Activated CD8-positive, alpha-beta memory T cell treated with anti-CD3 and anti-CD28 coated beads, Interleukin-2, amount 10 ng/mL, durations not matched to agents 7 days and 5 days (primary cell): ENCODE measurements at regions not wholly inside any gene's neighbourhood (a gene's known extent, or its start where the extent isn't known, plus 50 kb on each side); places are given as distances from the start of the nearest gene placed in this dataset.
"Not testable (repeated sequence)": the region's sequence is repeated elsewhere in the genome, so short reads cannot be mapped to it uniquely, and the experiment has no call there.

Experiments
- ATAC-seq: fragments of 150-1000 bp; cut with Tn5 transposase; one replicate; pipeline ENCODE4 v1.10.0; 2021; ENCODE audit warnings: moderate library complexity
- CTCF ChIA-PET: fragments of 350-600 bp; sonication (Branson Sonifier 250); formaldehyde crosslinking; loops from one replicate; lab custom pipeline; 2021; ENCODE audit warnings: antibody characterized with exemption; lab: Charles Lee
- DNase-seq: peaks from one replicate; pipeline ENCODE4 v3.0.0-alpha.2; 2020
- H3K27ac Mint-ChIP-seq: one replicate; pipeline ENCODE4 v1.8.0; 2021; ENCODE audit warnings: mild to moderate bottlenecking, mixed read lengths
- H3K27me3 Mint-ChIP-seq: one replicate; pipeline ENCODE4 v1.8.0; 2021; ENCODE audit warnings: mixed read lengths
- H3K36me3 Mint-ChIP-seq: one replicate; pipeline ENCODE4 v1.8.0; 2021; ENCODE audit warnings: mild to moderate bottlenecking, mixed read lengths
- H3K4me1 Mint-ChIP-seq: one replicate; pipeline ENCODE4 v1.8.0; 2021; ENCODE audit warnings: mixed read lengths
- H3K4me3 Mint-ChIP-seq: one replicate; pipeline ENCODE4 v1.8.0; 2021; ENCODE audit warnings: mild to moderate bottlenecking, moderate library complexity, mixed read lengths
- H3K9me3 Mint-ChIP-seq: one replicate; pipeline ENCODE4 v1.8.0; 2022; ENCODE audit warnings: low read depth, mixed read lengths

DNA sequence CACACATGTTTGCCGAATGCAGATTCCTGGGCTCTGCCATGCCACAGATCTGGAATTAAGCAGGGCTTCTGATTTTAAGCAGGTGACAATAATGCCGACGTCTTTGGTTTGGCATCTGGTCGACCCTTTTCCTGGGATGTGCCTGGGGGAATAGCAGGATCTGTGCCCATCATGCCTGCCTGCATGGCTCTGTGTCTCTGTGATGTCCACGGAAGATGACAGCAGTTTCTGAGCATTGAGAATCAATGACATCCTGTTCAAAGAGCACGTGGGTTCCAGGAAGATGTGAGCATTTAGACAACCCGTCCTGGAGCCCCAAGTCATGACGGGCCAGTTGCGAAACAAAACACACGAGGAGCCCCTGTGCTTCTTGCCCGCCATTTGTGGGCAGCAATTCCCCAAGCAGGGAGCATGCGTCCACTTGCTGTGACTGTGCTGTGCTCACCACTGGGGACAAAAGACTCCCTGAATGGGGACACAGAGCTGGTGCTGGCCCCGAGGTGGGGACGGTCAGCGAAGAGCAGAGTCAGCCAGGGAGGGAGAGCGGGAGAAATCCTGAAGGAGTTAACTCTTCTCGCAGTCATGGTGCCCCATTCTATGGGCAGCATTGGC, 110.1 kb downstream of the ERMARD start:
- Mint-ChIP-seq H3K27ac (no peak overlapping the region), H3K36me3 (no peaks in the 10 kb centered on the region), H3K4me3 (no peak overlapping the region), H3K9me3 (peaks cover 5% of the 10 kb centered on the region), H3K27me3 (no peaks in the 10 kb centered on the region), H3K4me1 (peaks cover 14% of the 10 kb centered on the region)
- peak; percentile 19 for DNase-seq
- CTCF ChIA-PET = no interaction called here
- no peak for ATAC-seq

DNA sequence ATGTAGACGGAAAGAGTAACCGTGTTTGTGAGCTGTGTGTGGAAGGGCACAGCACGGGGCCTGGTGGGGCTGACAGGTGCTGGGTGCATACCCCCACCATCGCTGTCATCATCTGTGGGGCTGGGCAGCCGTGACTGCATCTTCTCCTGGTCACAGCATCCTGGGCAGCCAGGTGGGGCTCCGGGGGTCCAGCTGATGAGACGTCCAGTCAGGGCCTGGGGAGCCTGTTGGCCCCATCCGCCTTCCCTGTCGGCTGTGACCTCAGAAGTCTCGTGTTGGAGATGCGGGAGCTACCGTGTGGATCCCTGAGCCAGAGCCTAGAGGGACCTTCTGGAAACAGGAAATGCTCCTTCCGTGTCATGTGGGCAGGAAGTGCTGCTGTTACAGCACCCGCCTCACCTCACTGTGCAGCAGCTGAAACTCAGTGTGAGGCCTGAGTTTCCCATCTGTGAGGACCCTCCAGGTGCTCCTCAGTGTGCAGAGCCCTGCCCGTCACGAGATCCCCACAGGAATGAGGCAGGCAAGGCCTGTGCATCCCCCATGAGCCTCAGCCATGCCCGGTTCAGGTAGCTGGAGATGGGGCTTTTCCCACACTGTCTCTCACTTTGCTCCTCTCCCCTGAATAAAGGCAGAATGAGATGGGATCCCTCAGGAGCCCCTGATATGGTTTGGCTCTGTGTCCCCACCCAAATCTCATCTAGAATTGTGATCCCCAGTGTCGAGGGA, 108.7 kb downstream of the ERMARD start:
- Mint-ChIP-seq H3K36me3 (no peaks in the 10 kb centered on the region), H3K4me1 (peaks cover 14% of the 10 kb centered on the region), H3K27me3 (no peaks in the 10 kb centered on the region), H3K9me3 (peaks cover 5% of the 10 kb centered on the region), H3K4me3 (no peak overlapping the region), H3K27ac (no peak overlapping the region)
- CTCF ChIA-PET = interaction anchor here (1.1 to 1.4 kb wide), 2 partner anchors 29 to 657 kb away, joined by 3 to 4 read pairs; no protein-coding TSS in a partner anchor
- ATAC-seq (no peak), DNase-seq (peak; percentile 40)

DNA sequence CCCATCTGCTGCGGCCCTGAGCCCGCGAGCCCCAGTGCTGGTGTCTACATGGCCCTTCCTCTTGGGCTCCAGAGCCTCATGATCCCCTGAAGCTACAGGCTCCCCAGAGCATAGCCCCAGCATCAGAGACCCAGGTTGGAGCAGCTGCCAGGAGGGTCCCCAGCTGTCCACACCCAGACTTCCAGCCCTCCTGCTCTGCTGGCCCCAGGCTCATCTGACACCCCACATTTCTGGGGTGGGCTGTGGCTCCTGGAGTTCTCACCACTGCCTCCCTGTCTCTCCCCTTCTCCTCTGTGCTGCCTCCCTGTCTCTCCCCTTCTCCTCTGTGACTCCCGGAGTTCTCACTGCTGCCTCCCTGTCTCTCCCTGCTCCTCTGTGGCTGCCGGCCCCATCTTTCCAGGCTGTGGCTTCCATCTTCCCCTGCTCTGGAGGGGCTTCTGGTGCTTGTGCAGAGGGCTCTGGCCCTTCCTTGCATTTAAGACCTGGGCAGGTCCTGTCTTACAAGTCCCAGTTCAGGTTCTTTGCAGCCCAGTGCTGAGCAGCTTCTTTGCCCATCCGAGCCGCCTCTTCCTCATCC, 108.1 kb downstream of the ERMARD start:
- DNase-seq (peak; percentile 16), ATAC-seq (no peak)
- Mint-ChIP-seq H3K4me3 (no peak overlapping the region), H3K4me1 (peaks cover 14% of the 10 kb centered on the region), H3K36me3 (no peaks in the 10 kb centered on the region), H3K27me3 (no peaks in the 10 kb centered on the region), H3K27ac (no peak overlapping the region), H3K9me3 (peaks cover 5% of the 10 kb centered on the region)
- CTCF ChIA-PET = interaction anchor here (1.4 kb wide), 1 partner anchor 28 kb away, joined by 4 read pairs; no protein-coding TSS in a partner anchor

DNA sequence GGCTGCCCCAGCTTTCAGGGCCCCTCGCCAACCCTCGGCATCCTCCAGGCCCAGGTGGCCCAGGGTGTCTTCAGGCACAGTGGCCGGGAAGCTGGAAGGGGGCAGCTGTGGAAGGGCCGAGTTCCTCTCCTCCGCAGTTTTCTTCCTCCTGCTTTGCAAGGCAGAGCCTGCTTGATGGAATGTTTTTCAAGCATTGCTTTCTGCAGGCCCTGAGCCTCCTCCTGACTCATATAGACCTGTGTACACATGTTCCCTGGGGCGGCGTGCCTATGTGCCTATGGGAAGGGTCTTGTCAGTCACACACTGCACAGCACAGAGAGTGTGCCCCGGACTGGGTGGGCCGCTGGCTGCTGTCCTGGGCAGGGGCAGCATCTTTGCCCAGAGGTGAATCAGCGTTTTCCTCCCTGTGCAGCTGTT, 107.5 kb downstream of the ERMARD start:
- H3K9me3 Mint-ChIP-seq = peaks cover 5% of the 10 kb centered on the region
- ATAC-seq (no peak), DNase-seq (peak; percentile 11)
- H3K36me3 Mint-ChIP-seq = no peaks in the 10 kb centered on the region
- H3K4me3 Mint-ChIP-seq = no peak overlapping the region
- CTCF ChIA-PET = interaction anchor here (1.4 kb wide), 1 partner anchor 27 kb away, joined by 4 read pairs; no protein-coding TSS in a partner anchor
- no peaks in the 10 kb centered on the region for H3K27me3 Mint-ChIP-seq
- no peak overlapping the region for H3K27ac Mint-ChIP-seq
- peaks cover 14% of the 10 kb centered on the region for H3K4me1 Mint-ChIP-seq

DNA sequence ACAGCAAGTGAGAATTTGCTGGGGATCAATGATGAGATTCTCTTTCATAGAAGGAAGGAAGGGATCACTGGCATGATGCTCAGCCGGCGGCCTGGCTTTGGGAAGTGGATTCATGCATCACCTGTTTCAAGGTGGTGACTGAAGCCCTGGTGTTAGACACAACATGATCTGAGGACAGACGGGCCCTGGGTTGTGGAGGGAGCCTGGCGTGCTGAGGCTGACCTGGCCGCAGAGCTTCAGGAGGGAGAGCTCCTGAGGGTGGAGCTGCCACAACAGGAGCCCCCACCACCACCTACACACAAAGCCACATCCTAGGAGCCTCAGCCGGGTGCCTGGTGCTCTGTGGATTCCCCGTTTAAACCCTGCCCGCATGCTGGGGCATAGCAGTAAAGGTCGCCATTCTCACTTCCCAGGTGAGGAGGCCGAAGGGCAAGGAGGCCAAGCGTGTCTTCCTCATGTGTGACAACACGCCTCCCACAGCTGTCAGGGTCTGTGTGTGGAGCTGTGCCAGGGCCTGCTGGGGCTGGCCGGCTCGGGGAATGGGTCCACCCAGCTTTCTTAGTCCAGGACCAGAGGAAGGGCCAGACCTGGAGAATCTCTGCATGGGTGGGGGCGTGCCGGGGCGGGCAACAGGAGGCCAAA, 107.0 kb downstream of the ERMARD start:
- Mint-ChIP-seq H3K4me1 (peaks cover 14% of the 10 kb centered on the region), H3K9me3 (peaks cover under 1% of the 10 kb centered on the region), H3K27me3 (no peaks in the 10 kb centered on the region), H3K27ac (no peak overlapping the region), H3K4me3 (no peak overlapping the region), H3K36me3 (no peaks in the 10 kb centered on the region)
- CTCF ChIA-PET = no interaction called here
- DNase-seq = peak; percentile 25
- ATAC-seq = no peak

DNA sequence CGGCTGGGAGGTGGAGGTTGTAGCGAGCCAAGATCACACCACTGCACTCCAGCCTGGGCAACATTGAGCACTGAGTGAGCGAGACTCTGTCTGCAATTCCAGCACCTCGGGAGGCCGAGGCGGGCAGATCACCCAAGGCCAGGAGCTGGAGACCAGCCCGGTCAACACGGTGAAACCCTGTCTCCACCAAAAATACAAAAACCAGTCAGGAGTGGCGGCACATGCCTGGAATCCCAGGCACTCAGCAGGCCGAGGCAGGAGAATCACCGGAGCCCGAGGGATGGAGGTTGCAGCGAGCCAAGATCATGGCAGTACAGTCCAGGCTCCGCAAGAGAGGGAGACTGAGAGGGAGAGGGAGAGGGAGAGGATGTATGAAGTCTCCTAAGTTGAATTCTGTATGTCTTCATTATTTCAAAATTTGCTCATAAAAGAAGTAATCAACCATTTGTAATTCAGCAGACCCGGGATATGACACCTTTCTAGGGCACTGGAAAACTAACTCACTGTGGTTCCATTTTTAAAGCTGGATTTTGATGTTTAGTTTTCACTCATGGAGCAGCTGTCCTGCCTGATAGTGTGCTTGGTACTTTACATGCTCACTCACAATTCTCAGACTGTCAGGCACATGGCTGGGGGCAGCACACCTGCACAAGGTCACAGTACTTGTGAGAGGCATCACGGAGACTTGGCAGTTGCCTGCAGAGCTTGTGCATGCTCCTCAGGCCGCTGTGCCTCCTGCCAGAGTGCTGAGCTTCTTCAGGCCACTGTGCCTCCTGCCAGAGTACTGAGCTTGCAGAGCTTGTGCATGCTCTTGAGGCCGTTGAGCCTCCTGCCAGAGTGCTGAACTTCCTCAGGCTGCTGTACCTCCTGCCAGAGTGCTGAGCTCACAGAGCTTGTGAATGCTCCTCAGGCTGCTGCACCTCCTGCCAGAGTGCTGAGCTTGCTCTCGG, 106.2 kb downstream of the ERMARD start:
- H3K4me3 Mint-ChIP-seq = no peak overlapping the region
- no peaks in the 10 kb centered on the region for H3K36me3 Mint-ChIP-seq
- no peak overlapping the region for H3K27ac Mint-ChIP-seq
- DNase-seq (peak; percentile 37), ATAC-seq (no peak)
- peaks cover 14% of the 10 kb centered on the region for H3K4me1 Mint-ChIP-seq
- CTCF ChIA-PET = no interaction called here
- no peaks in the 10 kb centered on the region for H3K27me3 Mint-ChIP-seq
- H3K9me3 Mint-ChIP-seq = peaks cover 5% of the 10 kb centered on the region

DNA sequence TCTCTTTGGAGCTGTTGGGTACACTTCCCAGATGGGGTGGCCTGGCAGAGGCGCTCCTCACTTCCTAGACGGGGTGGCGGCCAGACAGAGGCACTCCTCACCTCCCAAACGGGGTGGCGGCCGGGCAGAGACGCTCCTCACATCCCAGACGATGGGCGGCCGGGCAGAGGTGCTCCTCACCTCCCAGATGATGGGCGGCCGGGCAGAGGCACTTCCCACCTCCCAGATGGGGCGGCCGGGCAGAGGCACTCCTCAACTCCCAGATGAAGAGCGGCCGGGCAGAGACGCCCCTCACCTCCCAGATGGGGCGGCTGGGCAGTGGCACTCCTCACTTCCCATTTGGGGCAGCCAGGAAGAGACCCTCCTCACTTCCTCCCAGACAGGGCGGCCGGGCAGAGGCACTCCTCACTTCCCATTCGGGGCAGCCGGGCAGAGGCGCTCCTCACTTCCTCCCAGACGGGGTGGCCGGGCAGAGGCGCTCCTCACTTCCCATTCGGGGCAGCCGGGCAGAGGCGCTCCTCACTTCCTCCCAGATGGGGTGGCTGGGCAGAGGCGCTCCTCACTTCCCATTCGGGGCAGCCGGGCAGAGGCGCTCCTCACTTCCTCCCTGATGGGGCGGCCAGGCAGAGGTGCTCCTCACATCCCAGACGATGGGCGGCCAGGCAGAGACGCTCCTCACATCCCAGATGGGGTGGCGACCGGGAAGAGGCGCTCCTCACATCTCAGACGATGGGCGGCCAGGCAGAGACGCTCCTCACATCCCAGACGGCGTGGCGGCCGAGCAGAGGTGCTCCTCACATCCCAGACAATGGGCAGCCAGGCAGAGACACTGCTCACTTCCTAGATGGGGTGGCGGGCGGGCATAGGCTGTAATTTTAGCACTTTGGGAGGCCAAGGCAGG, 105.3 kb downstream of the ERMARD start:
- peak; percentile 31 for DNase-seq
- H3K36me3 Mint-ChIP-seq, CTCF ChIA-PET, H3K27ac Mint-ChIP-seq, H3K27me3 Mint-ChIP-seq, H3K9me3 Mint-ChIP-seq, H3K4me3 Mint-ChIP-seq, ATAC-seq: not testable (repeated sequence)
- H3K4me1 Mint-ChIP-seq = peaks cover 14% of the 10 kb centered on the region

DNA sequence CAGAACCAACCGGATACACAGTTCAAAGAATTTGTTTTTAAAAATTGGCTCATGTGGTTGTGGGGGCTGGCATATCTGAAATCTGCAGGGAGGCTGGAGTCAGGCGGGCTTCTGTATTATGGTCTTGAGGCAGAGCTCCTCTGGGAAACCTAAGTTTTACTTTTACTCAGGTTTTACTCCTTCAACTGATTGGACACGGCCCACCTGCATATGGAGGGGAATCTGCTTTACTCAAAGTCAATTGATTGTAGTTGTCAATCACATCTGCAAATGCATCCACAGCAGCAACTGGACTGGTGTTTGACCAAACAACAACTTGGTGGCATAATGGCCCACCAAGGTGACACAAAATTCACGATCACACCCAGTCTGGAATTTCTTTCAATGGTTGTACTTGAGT, 103.4 kb downstream of the ERMARD start:
- no peak for ATAC-seq
- CTCF ChIA-PET = no interaction called here
- DNase-seq = peak; percentile 7

DNA sequence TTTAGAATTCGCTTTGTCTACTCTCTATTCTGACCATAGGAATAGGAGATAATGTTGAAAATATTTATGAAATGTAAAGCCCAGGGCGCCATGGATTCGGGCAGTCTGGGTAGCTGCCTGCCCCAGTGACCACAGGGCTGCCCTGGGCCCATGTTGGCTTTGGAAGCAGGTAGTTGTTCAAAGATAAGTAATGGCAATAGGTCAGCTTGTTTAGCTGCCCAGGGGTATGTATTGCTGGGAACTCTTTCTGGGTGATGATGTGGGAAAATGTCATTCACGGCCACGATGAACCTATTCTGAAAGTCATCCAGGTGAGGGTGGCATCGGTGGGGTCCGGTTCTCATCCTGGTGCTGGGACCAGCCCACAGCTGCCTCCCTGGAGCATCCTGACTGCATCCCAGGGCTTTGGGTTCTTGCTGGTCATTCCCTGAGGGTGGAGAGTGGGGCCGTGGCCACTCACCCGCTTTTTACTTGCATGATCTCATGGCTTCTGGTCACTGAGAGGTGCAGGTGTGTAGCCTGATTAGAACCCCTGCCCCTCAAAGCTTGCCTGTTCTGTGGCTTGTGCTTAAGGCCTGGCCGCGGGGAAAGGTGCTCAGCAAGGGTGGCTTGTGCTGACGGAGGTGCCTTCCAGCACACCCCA, 102.8 kb downstream of the ERMARD start:
- Mint-ChIP-seq H3K36me3 (no peaks in the 10 kb centered on the region), H3K4me3 (no peak overlapping the region), H3K27me3 (peaks cover 2% of the 10 kb centered on the region), H3K4me1 (no peaks in the 10 kb centered on the region), H3K9me3 (peaks cover 5% of the 10 kb centered on the region), H3K27ac (no peak overlapping the region)
- ATAC-seq = no peak
- DNase-seq = peak; percentile 16
- CTCF ChIA-PET = no interaction called here

More for the DNA sequence above, 103.4 kb downstream of the ERMARD start:
- Mint-ChIP-seq H3K4me3 (no peak overlapping the region), H3K36me3 (no peaks in the 10 kb centered on the region), H3K4me1 (no peaks in the 10 kb centered on the region), H3K27me3 (peaks cover 2% of the 10 kb centered on the region), H3K9me3 (peaks cover 5% of the 10 kb centered on the region), H3K27ac (no peak overlapping the region)

DNA sequence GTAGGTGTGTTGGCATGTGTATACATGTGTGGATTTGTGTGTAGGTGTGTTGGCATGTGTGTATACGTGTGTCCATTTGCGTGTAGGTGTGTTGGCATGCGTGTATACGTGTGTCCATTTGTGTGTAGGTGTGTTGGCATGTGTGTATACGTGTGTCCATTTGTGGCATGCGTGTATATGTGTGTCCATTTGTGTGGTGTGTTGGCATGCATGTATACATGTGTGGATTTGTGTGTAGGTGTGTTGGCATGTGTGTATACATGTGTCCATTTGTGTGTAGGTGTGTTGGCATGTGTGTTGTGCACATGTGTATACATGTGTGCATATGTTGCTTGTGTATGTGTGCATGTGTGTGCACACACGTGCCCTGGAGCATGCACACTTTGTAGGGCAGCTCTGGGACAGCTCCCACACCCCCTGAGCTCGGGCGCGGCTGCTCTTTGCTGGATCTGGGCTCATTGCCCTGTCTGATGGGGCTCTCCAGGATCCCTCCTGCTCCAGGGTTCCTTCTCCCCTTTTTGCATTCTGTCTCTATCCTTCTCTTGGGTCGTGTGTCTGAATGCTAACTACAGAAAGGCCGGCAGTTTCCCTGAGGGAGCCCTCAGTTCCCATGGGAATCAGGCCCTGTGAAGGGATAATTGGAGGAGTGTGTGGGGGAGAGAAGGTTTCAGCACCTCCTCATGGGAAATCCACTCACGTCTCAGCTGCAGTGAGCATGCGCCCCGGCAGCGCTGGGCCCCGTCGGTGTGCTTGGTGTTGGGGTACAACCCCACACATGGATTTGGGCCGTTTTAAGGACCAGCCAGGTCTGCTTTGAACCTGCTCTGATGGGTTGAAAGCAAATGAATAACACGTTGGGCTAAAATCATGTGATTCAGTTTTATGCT, 102.0 kb downstream of the ERMARD start:
- CTCF ChIA-PET = no interaction called here
- H3K36me3 Mint-ChIP-seq = no peaks in the 10 kb centered on the region
- H3K27ac Mint-ChIP-seq = no peak overlapping the region
- peaks cover 5% of the 10 kb centered on the region for H3K9me3 Mint-ChIP-seq
- no peak overlapping the region for H3K4me3 Mint-ChIP-seq
- DNase-seq (peak; percentile 23), ATAC-seq (no peak)
- H3K27me3 Mint-ChIP-seq = peaks cover 2% of the 10 kb centered on the region
- no peaks in the 10 kb centered on the region for H3K4me1 Mint-ChIP-seq
